GM20000 (cell line): ENCODE measurements at regions not wholly inside any gene's neighbourhood (a gene's known extent, or its start where the extent isn't known, plus 50 kb on each side); places are given as distances from the start of the nearest gene placed in this dataset.

ENCODE experiments used
- DNase-seq: peaks from one replicate; pipeline ENCODE4 v3.0.0; 2012; ENCODE audit warnings: low spot score
- TF ChIP-seq, protein P1 (sequence below): IDR thresholded peaks from 2 replicates; pipeline ENCODE4 v1.5.1; 2012; ENCODE audit warnings: mild to moderate bottlenecking, control low read depth; ENCODE audit errors: extremely low read depth, missing control alignments

DNA sequence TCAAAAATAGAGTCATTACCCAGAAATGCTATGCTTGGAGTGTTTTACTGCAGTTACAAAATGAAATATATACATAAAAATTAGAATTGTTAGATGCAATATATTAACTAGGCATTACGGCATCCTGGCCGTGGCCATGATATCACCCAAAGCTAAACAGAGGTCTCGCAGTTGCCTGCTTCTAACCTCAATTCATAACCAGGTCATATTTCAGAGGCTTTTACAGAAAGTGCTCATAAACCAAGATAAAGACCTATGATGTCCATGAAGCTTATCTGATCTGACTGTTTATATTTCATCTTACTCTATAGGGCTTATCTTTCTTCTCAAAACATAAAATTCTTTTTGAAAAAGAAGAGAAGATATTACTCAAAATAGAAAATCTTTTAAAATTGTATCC, 664.5 kb upstream of the SALL1 start:
- no peak for DNase-seq
- TF ChIP-seq, protein P1, sequence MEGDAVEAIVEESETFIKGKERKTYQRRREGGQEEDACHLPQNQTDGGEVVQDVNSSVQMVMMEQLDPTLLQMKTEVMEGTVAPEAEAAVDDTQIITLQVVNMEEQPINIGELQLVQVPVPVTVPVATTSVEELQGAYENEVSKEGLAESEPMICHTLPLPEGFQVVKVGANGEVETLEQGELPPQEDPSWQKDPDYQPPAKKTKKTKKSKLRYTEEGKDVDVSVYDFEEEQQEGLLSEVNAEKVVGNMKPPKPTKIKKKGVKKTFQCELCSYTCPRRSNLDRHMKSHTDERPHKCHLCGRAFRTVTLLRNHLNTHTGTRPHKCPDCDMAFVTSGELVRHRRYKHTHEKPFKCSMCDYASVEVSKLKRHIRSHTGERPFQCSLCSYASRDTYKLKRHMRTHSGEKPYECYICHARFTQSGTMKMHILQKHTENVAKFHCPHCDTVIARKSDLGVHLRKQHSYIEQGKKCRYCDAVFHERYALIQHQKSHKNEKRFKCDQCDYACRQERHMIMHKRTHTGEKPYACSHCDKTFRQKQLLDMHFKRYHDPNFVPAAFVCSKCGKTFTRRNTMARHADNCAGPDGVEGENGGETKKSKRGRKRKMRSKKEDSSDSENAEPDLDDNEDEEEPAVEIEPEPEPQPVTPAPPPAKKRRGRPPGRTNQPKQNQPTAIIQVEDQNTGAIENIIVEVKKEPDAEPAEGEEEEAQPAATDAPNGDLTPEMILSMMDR = no peak

DNA sequence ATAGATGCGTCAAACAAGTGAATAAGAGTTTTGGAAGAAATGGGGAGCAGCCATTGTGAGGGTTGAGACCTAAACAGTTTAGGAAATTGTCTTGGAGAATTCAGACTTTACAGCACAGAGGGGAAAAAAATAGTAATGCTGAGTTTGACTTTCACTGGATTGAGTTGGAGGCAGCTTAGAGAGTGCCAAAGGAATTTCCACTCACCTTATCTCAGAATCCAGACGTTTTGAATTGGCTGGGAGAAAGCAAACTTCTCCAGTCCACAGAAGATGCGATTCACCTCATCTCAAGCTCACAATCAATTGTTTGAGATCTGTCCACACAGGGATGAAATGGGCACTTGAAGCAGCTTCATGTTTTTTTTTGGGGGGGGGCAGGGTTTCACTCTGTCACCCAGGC, 663.5 kb upstream of the SALL1 start:
- TF ChIP-seq, protein P1 = no peak
- DNase-seq = no peak

DNA sequence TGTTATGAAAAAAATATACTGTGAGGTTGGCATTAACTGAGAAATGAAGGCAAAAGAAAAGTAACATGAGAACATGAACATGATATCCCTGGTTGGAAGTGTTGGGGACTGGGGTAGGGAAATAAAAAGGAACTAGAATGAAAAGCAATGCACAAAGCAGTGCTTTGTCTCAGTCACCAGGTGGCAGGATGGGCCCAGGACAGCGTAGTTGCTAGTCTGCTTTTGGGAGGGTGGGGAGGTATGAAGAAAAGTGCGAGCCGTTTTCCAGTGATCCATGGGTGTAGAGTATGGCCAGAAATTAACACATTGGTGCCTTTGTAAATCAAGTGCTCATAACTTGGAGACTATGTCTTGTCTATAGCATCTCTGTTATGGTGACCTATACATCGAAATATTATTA, 662.5 kb upstream of the SALL1 start:
- DNase-seq = no peak
- TF ChIP-seq, protein P1 = no peak

DNA sequence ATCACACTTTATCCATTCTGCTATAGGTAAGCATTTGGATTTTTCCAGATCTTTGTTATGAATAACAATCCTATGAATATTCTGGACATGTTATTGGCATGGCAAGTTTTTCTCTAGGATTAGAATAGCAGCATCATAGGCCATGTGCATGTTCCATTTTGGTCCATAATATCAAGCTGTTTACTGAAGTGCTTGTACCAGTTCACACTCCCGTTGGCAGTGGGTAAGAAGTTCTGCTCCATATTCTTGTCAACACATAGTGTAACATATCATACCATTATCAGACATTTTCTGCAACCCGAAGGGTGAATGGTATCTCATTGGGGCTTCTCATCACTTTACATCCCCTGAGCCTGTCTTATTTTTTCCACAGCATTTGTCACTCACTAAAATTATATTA, 661.9 kb upstream of the SALL1 start:
- TF ChIP-seq, protein P1 = no peak

DNA sequence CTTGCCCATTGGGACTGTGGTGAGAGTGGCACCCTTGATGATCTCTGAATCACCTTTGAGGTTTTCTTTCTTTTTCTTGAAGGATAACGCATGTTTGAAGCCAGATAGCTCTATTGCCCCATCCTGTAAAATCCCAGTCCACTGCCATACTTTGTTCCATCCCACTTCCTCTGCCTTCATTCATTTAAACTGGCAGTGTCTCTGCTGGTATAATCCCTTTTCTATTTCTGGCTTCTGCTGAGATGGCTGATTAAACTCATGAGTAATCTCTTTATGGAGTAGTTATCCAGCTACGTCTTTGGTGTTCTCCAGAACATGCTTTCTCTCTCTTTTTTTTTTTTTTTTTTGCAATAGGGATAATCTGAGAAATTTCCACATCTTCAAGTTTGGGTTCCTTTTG, 656.5 kb upstream of the SALL1 start:
- DNase-seq = no peak
- TF ChIP-seq, protein P1 = no peak

More for the DNA sequence above, 661.9 kb upstream of the SALL1 start:
- DNase-seq = no peak

DNA sequence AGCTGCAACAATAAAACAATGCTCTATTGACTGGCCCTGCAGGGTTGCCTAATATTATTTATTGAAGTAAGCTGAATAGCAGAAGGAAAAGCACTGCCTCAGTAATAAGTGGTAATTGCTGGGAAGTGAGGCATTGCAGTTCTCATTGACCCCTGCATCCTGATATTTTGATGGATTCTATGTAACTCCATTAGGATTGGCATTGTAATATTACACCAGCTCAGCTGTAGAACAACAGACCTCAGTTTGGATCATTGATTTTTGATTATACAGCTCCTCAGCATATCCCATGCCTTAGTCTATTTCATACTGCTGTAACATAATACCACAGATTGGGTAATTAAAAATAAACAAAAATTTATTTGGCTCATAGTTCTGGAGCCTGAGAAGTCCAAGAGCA, 650.6 kb upstream of the SALL1 start:
- DNase-seq = no peak

DNA sequence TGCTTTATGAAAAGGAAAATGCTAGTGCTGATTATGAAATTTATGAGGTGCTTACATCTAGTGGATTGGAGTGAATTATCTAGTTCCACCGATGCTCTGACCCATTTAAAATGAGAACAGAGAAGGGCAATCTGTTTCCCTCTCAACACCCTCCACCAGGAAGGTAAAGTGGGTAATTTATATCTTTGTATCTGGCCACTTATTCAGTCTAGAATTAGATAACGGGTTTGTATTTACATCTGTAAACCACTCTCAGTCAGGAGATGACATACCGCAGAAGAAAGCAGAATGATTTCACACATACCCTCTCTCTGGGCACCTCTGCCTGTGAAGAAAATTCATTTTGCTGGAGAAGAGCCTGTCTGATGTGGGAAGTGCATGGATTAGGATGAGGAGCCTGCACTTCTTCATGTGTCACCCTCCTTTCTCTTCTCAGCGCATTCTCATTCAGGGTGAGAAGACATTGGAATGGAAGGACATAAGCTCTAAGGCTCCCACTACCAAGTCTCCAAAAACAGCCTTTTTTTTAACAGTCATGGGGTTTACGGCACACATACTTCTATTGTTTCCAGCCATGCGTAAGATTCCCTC, 646.7 kb upstream of the SALL1 start:
- DNase-seq = no peak
- TF ChIP-seq, protein P1 = no peak

More for the DNA sequence above, 650.6 kb upstream of the SALL1 start:
- TF ChIP-seq, protein P1 = no peak
